Prostate gland (tissue), 2 donors: ENCODE measurements at regions not wholly inside any gene's neighbourhood (a gene's known extent, or its start where the extent isn't known, plus 50 kb on each side); places are given as distances from the start of the nearest gene placed in this dataset.

Experiments used
- DNase-seq: peaks from one replicate; pipeline ENCODE4 v3.0.0-alpha.2; 2019; ENCODE audit warnings: low spot score
- H3K27ac ChIP-seq, 2 donors: fragments of 200-600 bp; sonication (generic); 2 replicates each; pipeline ENCODE4 v1.5.1; 2017 to 2019
- H3K27me3 ChIP-seq: fragments of 200-600 bp; sonication (generic); replicated peaks from 2 replicates; pipeline ENCODE4 v1.5.1; 2019; ENCODE audit not compliant: insufficient read depth
- H3K36me3 ChIP-seq, 2 donors: fragments of 200-600 bp; sonication (generic); 1 replicate in 1 of 2; 2 replicates in 1 of 2; pipeline versions ENCODE4 v1.5.1 to v1.8.1; 2017 to 2019
- H3K4me1 ChIP-seq: fragments of 200-600 bp; sonication (generic); replicated peaks from 2 replicates; pipeline ENCODE4 v1.5.1; 2019
- H3K4me3 ChIP-seq, 2 donors: fragments of 200-600 bp; sonication (generic); 2 replicates each; pipeline ENCODE4 v1.5.1; 2017 to 2019
- H3K9me3 ChIP-seq: fragments of 200-600 bp; sonication (generic); 2 replicates; pipeline ENCODE4 v1.5.1; 2017
- POLR2A ChIP-seq: fragments of 450-650 bp; IDR thresholded peaks from one replicate; pipeline ENCODE4 v1.6.1; 2016; ENCODE audit warnings: antibody characterized with exemption, mild to moderate bottlenecking
- POLR2AphosphoS5 ChIP-seq: sonication (generic); formaldehyde crosslinking; IDR thresholded peaks from one replicate; pipeline ENCODE4 v1.6.1; 2017; ENCODE audit warnings: antibody characterized with exemption
- WGBS: methylation state at CpG from one replicate; pipeline ENCODE4 v1.1.5; 2018; 5-methylcytosine and 5-hydroxymethylcytosine counted together
- intact Hi-C: fragments of 100-400 bp; cut with DNase I; formaldehyde crosslinking; loops from one replicate; pipeline ENCODE4 v1.14.2; 2022
- TF ChIP-seq, protein P1 (sequence below), 4 experiments: fragments of 200-600 bp in 2 of 4; fragments of 450-650 bp in 2 of 4; sonication (generic) in 2 of 4; IDR thresholded peaks; 1 replicate in 3 of 4; 2 replicates in 1 of 4; pipeline ENCODE4 v1.5.1; 2016 to 2019; ENCODE audit warnings: antibody characterized with exemption in 4 of 4, mild to moderate bottlenecking in 2 of 4, moderate library complexity in 2 of 4

DNA sequence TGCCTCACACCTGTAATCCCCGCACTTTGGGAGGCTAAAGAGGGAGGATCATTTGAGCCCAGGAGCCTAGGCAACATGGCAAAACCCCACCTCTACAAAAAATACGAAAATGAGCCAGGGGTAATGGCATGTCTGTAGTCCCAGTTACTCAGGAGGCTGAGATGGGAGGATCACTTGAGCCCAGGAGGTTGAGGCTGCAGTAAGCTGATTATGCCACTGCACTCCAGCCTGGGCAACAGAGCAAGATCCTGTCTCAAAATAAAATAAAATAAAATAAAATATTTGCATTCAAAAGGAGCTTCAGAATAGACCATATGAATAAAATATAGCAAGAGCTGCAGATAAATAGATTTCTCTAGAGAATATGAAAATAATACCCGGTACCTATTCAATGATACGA, 71.5 kb upstream of the ATF7IP2 start:
- Histone ChIP-seq H3K4me3 (no peak overlapping the region), H3K27ac (no peak overlapping the region), H3K4me1 (no peaks in the 10 kb centered on the region), H3K9me3 (no peaks in the 10 kb centered on the region), H3K36me3 (no peaks in the 10 kb centered on the region), H3K27me3 (no peaks in the 10 kb centered on the region)
- DNase-seq, result no peak
- intact Hi-C loops, result no loop called here
- TF ChIP-seq POLR2AphosphoS5 (no peak), POLR2A (no peak)
- TF ChIP-seq, protein P1, sequence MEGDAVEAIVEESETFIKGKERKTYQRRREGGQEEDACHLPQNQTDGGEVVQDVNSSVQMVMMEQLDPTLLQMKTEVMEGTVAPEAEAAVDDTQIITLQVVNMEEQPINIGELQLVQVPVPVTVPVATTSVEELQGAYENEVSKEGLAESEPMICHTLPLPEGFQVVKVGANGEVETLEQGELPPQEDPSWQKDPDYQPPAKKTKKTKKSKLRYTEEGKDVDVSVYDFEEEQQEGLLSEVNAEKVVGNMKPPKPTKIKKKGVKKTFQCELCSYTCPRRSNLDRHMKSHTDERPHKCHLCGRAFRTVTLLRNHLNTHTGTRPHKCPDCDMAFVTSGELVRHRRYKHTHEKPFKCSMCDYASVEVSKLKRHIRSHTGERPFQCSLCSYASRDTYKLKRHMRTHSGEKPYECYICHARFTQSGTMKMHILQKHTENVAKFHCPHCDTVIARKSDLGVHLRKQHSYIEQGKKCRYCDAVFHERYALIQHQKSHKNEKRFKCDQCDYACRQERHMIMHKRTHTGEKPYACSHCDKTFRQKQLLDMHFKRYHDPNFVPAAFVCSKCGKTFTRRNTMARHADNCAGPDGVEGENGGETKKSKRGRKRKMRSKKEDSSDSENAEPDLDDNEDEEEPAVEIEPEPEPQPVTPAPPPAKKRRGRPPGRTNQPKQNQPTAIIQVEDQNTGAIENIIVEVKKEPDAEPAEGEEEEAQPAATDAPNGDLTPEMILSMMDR (IDR thresholded peaks at IDR 0.05), result no peak
- WGBS, result 88% methylated on average over 4 of the region's 4 CpGs

DNA sequence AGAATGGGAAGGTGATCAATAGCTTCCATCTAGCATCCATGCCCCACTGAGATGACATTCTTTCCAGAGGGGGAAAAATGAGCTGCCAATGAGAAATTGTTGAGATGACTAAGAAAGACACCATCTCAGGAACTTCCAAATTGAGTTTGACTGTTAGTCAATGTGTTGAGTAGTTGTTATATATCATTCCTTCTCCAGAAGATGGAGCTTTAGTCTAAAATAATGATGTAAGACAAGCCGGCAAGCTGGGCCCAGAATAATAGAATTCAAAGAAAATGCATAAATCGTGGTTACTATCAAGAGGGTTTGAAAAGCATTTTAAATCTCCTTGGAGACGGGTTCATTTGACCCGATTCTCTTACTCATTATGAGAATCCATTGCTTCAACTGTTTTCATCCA, 71.0 kb upstream of the ATF7IP2 start:
- intact Hi-C loops, result no loop called here
- WGBS, result 44% methylated on average over 4 of the region's 4 CpGs
- no peaks in the 10 kb centered on the region for H3K36me3 ChIP-seq
- H3K4me1 ChIP-seq, result no peaks in the 10 kb centered on the region
- H3K9me3 ChIP-seq, result no peaks in the 10 kb centered on the region
- H3K4me3 ChIP-seq, result no peak overlapping the region
- H3K27me3 ChIP-seq, result no peaks in the 10 kb centered on the region
- no peak overlapping the region for H3K27ac ChIP-seq
- DNase-seq, result no peak
- TF ChIP-seq, protein P1 (IDR thresholded peaks at IDR 0.05), result no peak
- TF ChIP-seq POLR2AphosphoS5, result no peak

DNA sequence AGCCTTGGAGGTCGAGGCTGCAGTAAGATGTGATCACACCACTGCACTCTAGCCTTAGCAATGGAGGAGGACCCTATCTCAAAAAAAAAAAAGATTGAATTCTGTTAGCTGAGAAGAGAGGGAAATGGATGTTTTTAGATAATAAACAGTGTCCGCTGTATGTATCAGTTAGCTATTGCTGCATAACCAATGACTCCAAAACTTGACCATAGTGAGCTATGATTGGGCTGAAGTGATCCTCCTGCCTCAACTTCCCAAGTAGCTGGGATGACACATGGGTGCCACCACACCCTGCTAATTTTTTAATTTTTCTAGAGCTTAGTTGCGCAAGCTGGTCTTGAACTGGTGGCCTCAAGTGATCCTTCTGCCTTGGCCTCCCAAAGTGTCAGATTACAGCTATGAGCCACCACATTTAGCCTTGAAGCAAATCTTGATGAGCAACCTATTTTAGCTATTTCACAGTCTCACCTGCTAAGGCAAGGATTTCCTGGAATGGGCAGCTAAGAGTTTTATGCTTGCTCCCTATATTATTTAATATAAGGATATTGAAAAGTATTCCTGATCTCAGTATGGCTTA, 68.3 kb upstream of the ATF7IP2 start:
- Histone ChIP-seq H3K4me3 (no peak overlapping the region), H3K27ac (no peak overlapping the region), H3K4me1 (no peaks in the 10 kb centered on the region), H3K27me3 (no peaks in the 10 kb centered on the region), H3K9me3 (no peaks in the 10 kb centered on the region), H3K36me3 (no peaks in the 10 kb centered on the region)
- TF ChIP-seq POLR2A (no peak), POLR2AphosphoS5 (no peak)
- TF ChIP-seq, protein P1 (IDR thresholded peaks at IDR 0.05), result no peak
- no peak for DNase-seq
- 93% methylated on average over 3 of the region's 3 CpGs for WGBS
- intact Hi-C loops, result no loop called here

DNA sequence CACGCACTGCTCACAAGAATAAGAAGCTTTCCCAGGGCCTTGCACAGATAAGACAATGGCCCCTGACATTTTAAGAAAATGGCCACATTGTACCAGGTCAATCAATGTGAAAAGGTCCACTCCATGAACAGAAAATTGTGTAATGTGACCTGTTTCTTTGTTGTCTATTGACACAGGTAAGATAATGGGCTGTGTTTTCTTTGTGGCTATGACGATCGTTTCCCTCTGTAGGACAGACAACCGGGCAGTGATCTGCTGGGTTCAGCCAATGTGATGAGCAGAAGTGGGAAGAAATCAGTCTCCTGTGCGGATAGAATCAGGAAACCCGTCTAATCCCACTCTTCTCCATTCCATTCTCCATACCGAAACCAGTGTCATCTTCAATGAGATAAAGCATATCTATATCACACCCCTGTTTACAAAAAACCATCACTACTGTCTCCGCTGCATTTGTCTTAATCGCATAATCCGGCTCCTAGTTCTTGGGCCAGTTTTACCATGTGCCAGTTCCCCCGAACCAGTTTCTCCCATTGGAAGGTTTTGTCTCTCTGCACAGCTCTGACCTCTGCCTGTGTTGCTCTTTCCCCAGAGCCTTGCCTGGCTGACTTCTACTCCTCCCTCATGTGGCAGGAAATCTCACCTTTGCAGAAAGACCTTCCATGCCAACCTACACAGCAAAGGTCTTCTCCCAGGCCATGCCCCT, 66.9 kb upstream of the ATF7IP2 start:
- TF ChIP-seq, protein P1 (IDR thresholded peaks at IDR 0.05), result no peak
- TF ChIP-seq POLR2A (no peak), POLR2AphosphoS5 (no peak)
- no peaks in the 10 kb centered on the region for H3K9me3 ChIP-seq
- H3K36me3 ChIP-seq, result no peaks in the 10 kb centered on the region
- H3K27me3 ChIP-seq, result no peaks in the 10 kb centered on the region
- H3K4me3 ChIP-seq, result no peak overlapping the region
- no peak overlapping the region for H3K27ac ChIP-seq
- no peaks in the 10 kb centered on the region for H3K4me1 ChIP-seq
- intact Hi-C loops, result no loop called here
- WGBS, result 72% methylated on average over 11 of the region's 11 CpGs
- DNase-seq, result no peak
